NOMO-1 (cell line): ENCODE measurements at regions not wholly inside any gene's neighbourhood (a gene's known extent, or its start where the extent isn't known, plus 50 kb on each side); places are given as distances from the start of the nearest gene placed in this dataset.
"Not testable (repeated sequence)": the region's sequence is repeated elsewhere in the genome, so short reads cannot be mapped to it uniquely, and the experiment has no call there.

Experiments
- DNase-seq, 2 experiments: peaks; one replicate each; lab custom pipeline; 2025; ENCODE audit not compliant: unreplicated experiment in 2 of 2; lab: John Stamatoyannopoulos, UW

DNA sequence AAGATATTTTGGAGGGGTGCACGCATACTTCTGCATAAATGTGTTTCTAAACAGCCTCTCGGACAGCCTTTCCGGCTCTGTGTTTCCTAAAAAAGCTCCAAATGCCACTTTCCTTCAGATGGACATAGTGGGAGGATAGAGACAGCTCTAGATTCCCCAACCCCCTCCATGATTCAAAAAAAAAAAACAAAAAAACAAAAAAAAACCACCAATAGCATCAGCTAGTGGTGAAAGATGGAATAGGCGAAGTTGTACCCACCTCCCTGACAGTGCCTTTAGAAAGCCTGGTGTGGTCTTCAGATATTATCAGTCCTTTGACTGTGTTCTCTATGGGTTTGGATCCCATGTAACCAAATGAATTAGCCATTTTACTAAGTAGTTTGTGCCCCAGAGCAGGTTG lies 94.1 kb downstream of the PHETA1 start:
- peak in 1 of 2 experiments; percentile 27 for DNase-seq

DNA sequence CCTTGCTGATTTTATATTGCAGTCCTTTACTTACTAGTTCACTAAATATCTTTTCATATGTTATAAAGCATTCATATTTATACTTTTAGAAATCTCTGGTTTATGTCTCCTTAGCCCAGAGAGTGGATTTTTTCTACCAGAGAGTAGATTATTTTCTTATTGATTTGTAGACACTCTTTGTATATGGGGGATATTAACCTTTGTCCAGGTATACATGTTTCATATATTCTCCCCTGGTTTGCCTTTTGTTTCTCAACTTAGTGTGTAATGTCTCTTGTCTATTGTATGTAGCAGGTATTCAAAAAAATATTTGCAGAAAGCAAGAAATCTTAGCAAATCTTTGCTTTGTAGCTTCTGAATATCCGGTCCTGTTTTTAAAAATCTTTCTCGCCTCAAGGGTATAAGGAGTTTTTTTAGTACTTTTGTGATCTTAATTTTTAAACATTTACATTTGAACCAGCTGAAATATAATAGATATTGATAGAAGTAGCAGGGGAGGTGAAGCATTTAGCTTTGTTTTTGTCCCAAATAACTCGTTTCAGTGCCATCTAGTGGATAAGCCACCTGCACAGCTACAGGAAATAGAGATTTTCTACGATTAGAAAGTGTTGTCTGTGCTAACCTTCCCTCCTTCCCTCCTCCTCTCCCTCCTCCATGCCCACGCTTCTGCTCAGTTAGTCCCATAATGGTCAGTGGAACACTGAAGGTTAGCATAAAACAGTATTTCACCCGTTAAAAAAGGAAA lies 97.0 kb downstream of the PHETA1 start:
- DNase-seq, result peak; percentile 21 to 51

DNA sequence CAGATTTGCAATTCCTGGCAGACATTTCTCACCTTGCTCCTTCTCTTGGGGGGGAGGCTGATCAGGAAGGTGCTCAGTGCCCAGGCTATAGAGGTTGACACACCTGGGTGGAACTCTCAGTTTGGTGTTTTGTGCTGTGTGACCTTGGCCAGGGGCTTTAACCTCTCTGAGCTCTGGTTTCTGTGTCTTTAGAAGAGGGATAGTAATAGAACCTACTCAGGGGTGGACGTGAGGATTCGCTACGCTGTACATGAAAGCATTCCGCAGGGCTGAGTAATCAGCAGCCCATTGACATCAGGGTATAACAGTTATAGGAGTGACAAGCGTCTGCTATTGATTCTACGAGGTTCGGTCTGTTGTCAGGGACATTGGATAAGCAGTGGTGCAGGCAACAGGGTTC lies 98.1 kb downstream of the PHETA1 start:
- DNase-seq, result no peak

DNA sequence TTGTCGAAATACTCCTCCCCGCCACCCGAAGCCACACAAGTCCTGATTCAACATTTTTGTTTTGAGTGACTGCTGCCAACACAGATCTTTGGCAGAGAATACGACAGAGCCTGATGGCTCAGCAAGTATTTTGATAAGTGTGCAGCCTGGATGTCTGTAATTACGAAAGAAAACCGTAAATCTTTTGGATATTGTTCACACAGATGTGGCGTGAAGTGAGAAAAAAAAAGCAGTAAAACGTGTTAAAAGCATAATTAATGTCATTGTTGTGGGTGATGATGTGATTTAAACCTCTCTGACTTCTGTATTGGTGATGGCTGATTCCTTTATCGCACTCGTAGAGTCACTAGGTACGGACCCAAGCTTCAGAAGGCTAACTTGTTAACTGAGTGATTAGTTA lies 98.7 kb downstream of the PHETA1 start:
- DNase-seq, result peak; percentile 28 to 61

DNA sequence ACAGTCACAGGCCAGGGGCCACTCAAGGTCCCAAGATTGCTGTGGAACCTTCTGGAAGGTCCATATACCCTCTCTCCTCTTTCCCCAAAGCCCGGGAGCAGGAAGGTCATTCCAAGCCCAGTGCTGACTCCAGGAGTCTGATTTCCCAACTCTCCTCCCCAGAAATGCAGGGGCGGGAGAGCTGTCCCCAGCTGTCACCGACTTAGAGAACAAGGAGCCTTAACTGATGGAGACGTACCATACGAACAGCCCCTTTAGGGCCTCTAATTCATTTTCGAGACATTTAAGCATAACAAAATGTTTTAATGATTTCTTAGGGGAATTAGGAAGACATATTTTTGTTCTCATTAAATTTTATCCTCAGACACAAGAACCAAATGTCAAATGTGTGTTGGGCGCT lies 99.2 kb downstream of the PHETA1 start:
- DNase-seq, result no peak

DNA sequence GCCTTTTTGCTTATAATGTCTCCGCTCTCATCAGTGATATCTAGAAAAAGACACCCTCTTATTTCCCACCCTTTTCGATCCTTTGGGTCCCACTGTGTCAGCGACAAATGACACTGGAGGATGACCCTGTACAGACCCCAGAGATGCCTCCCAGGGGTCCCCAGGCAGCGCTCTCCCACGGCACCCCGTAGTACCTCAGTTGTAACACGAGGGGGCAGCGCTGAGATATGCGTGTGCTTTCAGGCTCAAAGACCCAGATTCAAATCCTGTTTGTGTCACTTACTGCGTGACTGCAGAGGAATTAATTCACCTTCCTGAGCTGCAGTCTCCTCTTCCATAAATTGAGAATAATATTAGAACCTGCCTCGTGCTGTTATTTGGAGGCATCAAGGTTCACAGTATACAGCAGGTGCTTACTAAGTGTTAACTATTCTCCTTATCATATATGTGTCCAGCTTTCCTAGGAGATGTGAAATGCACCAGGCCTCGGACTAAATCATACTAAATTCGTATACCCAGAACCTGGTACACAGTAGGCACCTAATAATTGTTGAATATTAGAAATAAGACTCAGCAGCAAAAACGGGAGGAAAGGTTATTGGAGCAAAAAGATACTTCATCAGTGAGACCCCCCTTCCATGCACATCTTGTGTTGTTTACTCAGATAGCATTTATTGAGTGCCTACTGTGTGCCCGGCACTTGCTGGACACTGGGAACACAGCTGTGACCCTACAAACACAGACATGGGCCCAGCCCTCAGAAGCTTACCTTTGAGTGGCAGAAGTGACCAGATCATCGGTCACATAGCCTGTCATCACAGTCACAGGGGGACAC lies 99.9 kb downstream of the PHETA1 start:
- DNase-seq, result no peak

DNA sequence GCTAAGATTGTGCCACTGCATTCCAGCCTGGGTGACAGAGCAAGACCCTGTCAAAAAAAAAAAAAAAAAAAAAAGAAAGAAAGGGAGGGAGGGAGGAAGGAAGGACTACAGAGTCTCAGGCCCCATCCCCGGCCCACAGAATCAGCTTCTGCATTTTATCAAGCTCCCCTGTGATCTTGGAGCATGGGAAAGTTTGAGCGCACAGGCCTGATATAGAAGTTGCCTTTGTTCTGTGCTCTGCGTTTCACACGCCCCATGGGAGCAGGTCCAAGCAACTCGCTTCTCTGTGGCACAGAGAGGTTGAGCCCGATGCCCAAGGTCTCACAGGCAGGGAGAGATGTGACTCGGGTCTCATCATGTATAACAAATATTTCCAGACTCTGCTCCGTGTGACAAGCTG lies 101.8 kb downstream of the PHETA1 start:
- DNase-seq, result peak; percentile 25 to 36

DNA sequence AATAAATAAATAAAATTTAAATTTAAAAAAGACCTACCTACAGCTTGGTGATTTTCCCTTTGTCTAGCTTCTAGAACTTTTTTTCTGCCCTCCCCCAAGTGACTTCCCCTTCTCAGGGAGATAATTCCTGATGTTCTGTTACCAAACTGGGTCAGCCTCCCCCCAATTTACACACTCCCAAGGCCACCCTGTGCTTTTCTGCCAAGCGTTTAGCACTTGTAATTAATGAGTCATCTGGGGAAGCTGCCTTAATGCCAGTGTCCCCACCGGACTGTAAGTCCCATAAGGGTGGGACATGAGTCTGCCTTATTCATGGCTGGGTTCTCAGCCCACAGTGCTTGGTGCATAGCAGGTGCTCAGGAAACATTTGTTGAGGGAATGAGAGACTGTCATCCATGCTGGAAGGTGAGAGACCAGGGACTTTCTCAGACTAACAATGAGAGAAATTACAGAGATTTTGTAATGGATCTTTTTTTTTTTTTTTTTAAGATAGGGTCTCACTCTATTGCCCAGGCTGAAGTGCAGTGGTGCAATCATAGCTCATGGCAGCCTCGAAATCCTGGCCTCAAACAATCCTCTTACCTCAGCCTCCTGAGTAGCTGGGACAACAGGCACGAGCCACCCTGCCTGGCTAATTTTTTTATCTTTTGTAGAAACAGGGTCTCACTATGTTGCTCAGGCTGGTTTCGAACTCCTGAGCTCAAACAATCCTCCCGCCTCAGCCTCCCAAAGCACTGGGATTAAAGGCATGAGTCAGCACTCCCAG lies 106.8 kb downstream of the PHETA1 start:
- DNase-seq, result peak; percentile 32 to 48

DNA sequence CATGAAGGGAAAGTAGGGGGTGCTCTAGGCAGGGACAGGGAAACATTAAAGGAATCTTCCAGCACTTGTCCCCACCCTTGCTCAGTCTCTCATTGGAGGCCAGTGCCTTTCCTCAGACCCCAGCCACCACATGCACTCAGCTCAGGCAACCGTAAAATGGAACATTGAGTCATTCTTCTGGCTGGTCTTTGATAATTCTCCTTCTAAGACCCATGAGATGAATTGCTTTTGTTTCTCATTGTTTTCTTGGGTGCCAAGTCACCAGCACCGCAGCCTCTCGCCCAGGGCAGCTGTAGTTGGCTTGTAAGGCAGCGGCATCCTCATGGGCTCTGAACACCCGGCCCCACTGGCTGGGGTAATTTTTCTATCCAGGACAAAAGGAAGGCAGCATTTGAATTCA lies 108.2 kb downstream of the PHETA1 start:
- no peak for DNase-seq

DNA sequence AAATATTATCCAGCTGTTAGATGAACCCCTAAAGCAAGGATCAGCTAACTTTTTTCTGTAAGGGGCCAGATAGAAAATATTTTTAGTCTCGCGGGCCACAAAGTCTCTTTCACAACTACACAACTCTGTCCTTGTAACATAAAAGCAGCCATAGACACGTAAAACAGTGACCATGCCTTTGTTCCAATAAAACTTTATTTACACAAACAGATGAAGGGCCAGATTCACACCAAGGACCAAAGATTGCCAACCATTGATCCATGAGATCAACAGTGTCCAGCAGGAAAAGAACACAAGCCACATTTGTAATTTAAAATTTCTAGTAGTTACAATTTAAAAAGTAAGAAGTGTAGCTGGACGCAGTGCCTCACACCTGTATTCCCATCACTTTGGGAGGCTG lies 109.7 kb downstream of the PHETA1 start:
- no peak for DNase-seq

DNA sequence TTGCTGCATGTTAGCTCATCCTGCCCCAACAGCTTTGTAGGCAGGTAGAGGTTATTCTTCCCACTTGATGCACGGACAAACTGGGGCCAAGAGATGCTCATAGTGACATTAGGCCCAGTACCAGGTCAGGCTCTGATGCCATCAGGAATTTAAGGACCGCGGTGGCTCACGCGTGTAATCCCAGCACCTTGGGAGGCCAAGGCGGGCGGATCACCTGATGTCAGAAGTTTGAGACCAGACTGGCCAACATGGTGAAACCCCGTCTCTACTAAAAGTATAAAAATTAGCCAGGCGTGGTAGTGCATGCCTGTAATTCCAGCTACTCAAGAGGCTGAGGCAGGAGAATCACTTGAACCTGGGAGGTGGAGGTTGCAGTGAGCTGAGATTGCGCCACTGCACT lies 110.8 kb downstream of the PHETA1 start:
- DNase-seq, result not testable (repeated sequence)

DNA sequence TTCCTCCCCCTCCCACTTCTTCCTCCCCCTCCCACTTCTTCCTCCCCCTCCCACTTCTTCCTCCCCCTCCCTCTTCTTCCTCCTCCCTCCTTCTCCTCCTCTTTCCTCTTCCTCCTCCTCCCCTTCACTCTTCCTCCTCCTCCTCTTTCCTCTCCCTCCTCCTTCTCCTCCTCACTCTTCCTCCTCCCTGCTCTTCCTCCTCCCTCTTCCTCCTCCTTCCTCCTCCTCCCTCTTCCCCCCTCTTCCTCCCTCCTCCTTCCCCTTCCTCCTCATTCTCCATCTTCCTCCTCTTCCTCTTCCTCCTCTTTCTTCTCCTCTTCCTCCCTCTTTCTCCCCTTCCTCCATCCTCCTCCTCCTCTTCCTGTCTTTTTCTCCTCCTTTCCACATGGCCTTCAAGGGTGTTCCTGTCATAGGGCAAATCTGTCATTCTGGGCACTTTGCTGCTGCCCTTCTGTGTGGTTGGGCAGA lies 111.4 kb downstream of the PHETA1 start:
- DNase-seq, result no peak

DNA sequence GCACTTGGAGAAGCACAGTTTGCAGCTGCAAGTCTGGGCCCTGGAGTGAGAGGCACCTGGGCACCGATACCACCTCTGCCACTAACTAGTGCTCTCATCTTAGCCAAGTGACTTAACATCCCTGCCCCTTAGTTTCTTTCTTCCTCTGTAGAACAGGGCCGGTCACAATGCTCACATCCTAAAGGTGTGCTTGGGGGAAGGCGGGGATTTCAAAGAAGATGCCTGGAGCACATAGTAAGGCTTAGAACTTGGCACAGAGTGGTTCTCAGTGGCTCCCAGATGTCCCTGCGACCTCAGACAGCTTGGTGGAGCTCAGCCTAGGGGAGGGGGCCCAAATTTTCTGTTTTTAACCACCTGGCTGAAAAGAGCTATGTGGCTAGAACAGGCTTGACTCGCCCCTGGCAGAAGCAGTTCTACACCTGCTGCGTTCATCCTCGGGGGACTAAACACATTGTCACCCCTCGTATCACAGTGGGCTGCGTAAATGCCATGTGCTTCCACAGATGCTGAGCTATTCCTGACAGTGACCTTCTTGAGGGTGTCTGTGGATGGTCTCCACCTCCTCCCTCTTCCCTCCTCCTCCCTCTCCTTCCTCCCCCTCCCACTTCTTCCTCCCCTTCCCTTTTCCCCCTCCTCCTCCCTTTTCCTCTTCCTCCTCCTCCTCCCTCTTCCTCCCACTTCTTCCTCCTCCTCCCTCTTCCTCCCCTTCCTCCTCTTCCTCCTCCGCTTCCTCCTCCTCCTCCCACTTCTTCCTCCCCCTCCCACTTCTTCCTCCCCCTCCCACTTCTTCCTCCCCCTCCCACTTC lies 112.1 kb downstream of the PHETA1 start:
- no peak for DNase-seq

DNA sequence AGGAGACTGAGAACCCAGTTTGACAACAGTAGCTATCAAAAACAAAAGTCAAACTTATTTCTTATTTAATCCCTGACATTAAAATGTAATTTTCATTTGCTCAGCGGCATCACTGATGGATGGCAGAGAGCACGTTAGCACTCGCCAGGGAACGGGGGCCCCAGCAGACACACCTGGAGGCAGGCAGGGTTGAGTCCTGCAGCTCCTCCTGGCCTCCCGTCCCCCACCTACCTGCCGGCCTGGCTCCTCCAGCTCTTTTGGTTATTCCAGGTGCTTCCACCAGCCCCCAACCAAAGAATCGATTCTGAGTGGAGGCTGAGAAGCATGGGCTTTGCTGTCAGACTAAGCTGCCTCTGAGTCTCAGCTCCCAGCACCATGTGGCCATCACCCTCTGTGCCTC lies 113.6 kb downstream of the PHETA1 start:
- DNase-seq, result no peak

DNA sequence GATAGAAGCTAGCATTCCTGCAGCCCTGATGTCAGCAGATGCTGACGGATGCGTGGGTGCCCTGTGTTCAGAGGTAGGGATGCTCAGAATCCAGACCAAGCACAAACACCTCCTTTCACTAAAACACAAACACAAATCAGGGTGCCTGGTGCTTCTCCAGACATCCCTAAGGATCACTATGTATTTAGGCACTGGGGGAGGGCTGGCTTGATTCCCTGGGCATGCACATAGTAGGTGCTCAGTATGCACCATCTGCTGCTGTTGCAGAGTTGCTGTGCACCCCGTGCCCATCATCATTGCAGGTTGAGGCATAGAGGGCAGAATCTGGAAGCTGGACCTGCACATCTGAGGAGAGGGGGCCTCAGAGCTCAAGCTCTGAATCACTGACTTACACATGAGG lies 114.8 kb downstream of the PHETA1 start:
- no peak for DNase-seq

DNA sequence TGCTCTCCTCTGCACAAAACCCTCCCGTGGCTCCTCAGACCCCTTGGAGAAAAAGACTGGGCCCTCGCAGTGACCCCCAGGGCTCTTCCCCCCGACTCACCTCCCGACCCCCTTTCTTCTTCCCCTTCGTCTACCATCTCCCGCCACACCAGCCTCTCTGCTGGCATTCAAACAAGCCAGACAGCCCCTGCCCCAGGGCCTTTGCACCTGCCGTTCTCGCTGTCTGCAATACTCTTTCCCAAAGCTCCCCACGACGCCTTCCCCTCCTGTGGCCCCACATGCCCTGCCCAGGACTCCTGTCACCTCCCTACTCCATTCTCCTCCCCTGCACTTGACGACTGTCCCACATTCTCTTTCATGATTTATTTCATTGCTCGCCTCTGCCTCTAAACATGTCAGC lies 115.7 kb downstream of the PHETA1 start:
- no peak for DNase-seq

DNA sequence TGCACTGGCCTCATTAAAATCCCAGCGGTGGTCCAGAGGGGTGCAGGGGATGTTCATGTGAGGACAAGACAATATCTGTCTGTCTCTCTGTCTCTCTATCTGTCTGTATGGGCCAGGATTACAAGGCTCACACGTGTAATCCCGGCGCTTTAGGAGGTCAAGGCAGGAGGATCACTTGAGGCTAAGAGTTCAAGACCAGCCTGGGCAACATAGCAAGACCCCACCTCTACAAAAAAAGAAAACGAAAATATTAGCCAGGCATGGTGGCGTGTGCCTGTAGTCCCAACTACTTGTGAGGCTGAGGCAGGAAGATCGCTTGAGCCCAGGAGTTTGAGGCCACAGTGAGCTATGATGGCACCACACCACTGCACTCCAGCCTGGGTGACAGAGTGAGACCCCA lies 117.1 kb downstream of the PHETA1 start:
- no peak for DNase-seq

DNA sequence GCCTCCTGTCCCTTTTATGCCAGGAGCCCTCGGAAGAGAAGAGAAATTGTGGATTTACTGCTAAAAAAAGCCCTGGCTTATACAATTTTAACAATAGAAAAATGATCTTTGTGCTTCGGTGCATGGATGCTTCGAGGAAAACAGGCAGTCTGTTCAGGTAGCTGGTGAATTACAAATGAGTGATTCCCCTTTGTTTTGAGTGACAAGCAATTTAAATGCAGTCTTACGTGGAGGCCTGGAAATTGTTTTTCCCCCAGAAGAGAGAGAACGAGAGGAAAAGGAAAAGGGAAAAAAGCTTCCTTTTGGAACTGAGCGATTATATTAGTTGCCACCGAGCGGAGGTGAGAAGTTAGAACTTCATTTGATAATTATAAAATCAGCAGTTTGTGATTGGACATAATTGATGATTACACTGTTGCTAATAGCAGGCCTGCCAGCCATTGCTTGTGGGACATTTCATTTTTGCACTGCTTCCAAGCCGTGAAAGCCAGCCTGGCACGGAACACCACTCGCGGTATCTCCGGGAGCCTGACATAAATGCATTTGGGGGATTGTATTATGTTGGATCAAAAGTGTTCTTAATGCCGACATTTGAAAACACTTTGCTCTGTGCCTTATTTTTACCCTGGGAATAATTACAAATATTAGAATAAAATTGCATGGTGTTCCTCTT lies 117.7 kb downstream of the PHETA1 start:
- DNase-seq, result no peak

DNA sequence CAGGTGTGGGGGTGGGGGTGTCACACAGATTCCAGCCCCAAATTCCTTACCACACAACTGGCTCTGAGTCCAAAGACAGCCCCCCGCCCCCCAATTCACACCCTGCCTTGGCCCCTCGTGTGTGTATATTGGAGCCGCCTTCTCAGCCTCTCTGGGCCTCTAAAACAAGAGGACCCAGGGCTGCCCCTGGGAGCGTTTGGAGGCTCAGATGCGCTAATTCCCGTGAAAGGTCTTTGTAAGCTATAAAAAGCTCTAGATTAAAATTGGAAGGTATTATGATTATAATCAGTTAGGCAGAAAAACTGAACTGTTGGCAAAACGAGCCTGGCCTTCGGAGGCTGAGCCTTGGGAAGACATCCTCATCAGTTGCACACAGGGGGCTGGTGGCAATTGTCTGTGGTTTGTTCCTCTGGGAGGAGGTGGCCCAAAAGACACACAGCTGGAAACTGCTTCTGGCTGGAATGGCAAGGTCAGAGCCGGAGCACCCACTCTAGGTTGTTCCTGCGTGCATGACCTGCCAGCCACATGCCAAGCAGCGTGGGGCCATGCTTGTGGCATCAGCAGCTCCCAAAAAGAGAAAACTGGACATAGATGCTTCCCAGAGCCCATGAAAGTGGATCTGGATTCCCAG lies 118.5 kb downstream of the PHETA1 start:
- no peak for DNase-seq

DNA sequence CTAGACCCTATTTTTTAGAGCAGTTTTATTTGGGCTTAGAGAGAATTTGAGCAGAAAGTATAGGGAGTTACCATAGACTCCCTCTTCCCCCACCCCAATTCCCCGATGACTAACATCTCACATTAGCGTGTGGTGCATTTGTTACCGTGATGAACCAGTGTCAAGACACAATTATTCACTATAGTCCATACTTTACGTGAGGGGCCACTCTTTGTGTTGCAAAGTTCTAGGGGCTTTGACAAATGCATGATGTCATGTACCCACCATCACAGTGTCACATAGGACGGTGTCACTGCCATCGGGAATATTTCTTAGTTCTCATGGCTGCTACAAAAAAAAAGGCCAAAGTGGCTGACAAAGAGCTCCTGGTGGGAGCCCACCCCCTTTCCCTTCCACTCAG lies 119.1 kb downstream of the PHETA1 start:
- DNase-seq, result no peak
